Renal cortex interstitium (tissue), 11 donors: ENCODE measurements at regions not wholly inside any gene's neighbourhood (a gene's known extent, or its start where the extent isn't known, plus 50 kb on each side); places are given as distances from the start of the nearest gene placed in this dataset.
"Not testable (repeated sequence)": the region's sequence is repeated elsewhere in the genome, so short reads cannot be mapped to it uniquely, and the experiment has no call there.

Source experiments
- DNase-seq, 11 donors: peaks; one replicate each; pipeline ENCODE4 v3.0.0-alpha.2; 2013; ENCODE audit warnings: low read depth in 9 of 11, low spot score in 4 of 11; ENCODE audit errors: extremely low read depth in 1 of 11

DNA sequence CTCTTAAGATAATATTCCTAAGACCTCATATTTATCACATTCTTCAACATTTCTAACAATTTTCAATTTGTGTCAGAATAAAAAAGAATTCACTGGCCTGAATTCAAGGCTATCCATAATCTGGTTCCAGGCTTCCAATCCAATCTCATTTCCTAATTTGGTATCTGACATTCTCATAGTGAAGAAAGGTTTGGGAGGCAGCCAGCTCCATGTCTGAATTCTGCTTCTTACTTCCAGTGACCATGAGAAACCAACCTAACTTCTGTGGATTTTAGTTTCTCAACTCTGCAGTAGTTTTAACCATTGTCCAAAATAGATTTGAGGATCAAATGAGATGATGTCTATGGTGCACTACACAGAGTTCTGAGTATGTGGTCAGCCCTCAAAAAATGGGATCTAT is 439.1 kb upstream of the GCFC2 start:
- DNase-seq: no peak

GRCh38 chr2:76139303-76139702 is 428.6 kb upstream of the GCFC2 start:
- not testable (repeated sequence) for DNase-seq

- no peak for DNase-seq
These were observed 417.9 kb upstream of the GCFC2 start for GRCh38 chr2:76128622-76129021.

GRCh38 chr2:76120176-76120575 is 409.5 kb upstream of the GCFC2 start:
- no peak for DNase-seq

DNA sequence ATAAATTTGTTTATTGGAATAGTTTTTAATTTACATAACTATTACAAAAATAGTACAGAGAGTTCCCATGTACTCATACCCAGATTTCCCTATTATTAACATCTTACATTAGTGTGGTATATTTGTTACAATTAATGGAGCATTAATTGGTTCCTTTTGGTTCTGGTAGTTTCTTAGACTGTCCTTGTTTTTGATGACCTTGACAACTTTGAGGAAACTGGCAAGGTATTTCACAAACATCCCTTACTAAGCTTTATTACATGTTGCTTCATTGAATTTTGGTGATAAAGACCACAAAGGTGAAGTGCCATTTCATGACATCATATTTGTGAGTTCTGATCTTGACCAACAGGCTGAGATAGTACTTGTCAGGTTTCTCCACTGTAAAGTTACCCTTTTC is 379.0 kb upstream of the GCFC2 start:
- no peak for DNase-seq

DNA sequence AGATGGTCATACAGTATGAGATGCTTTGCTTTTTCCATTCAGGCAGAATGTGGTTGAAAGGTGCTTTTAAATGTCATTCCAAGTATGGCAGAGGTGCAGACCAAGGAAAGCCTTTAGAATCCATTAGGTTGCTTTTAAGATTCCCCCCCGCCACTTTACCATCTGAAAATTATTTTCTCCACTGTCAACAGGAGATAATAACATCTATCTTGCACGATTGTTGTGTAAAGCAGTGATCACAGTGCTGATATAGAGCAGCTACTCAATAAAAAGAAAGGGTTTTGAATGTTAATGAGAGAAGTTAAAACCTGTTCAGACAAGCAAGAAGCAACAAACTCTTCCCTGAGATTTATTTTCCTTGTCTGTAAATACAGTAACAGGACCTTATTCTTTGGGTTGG is 372.5 kb upstream of the GCFC2 start:
- no peak for DNase-seq

- no peak for DNase-seq
These were observed 371.8 kb upstream of the GCFC2 start for GRCh38 chr2:76082509-76082908.

DNA sequence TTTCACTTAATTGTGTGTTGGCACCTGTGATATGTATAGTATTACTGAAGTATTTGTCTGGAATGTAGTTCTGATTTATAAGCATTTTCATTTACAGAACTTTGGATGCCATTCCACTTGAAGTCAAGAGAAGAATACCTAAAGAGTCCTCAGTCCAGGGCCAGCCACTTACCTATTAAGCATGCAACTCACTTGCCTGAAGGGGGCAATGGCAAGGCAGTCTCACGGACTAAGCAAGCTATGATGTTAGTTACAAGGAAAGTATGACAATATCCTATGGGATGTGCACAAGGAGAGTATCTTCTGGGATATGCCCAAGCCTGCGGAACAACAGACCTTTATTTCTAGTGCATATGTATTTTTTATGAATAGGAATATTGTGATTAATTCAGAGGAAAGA is 369.4 kb upstream of the GCFC2 start:
- no peak for DNase-seq

GRCh38 chr2:76075126-76075525 is 364.4 kb upstream of the GCFC2 start:
- no peak for DNase-seq

DNA sequence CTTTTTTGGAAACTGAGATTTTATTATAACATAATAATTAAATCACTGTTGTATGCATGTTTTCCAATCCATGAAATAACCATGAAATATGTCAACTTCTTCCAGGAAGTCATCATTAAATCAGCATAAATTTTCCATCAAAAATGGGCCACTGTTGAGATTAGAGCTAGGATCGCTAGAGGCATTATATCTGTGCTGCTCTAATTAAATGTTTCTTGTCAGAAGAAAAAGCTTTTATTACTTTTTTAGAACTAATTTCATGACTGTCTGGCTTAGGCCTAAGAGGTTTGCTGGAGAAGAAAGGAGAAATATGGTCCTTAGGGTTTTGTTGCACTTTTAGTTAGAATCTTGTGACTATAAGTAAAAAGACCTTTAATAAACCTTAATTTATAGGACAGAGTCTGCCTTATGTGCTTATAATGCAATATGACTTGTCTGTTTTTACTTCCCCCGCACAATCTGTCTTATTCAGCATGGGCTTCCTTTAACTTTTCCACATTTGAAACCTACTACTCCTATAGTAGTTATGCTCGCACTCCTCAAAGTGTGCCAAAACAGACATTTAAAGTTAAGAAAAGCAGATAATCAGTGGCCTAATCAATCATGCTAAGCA is 363.4 kb upstream of the GCFC2 start:
- DNase-seq: no peak

GRCh38 chr2:76050196-76050595 is 339.5 kb upstream of the GCFC2 start:
- DNase-seq: no peak

DNA sequence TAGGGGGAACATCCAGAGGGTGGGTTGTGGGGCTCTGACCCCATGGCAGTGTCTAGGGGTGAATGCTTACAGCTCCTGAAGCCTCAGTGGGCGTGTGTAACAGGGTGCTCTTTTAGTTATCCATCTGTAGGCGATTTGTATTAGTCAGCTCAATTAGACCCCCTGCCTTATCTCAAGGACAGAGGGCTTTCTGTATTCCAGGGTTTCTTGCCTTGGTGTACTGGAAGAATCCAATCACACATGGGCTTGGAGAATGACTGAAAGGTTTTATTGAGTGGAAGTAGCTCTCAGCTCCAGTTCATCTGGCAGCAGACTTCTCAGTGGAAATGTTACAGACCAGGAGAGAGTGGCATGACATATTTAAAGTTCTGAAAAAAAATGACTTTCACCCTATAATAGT is 334.0 kb upstream of the GCFC2 start:
- no peak for DNase-seq

- no peak for DNase-seq
These were observed 328.8 kb upstream of the GCFC2 start for GRCh38 chr2:76039505-76039904.

- no peak for DNase-seq
These were observed 317.0 kb upstream of the GCFC2 start for GRCh38 chr2:76027761-76028160.

DNA sequence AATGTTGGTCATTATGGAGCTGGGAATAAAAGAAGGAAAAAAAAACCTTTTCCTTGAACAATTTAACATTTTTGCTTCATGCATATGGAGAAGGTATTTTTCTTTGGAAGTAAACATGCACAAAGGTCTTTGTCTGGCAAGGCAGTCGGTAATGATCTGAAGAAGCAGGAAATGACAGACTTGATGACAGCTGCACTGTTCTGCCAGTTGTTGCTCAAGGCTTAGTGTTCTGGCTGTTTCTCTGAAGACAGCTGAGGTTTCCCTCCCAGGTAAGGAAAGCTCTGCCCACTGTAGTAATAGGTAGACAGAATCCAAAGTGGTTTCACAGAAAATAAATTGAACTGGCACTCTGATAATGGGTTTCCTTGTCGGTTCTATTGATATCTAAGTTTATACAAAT is 308.4 kb upstream of the GCFC2 start:
- no peak for DNase-seq

DNA sequence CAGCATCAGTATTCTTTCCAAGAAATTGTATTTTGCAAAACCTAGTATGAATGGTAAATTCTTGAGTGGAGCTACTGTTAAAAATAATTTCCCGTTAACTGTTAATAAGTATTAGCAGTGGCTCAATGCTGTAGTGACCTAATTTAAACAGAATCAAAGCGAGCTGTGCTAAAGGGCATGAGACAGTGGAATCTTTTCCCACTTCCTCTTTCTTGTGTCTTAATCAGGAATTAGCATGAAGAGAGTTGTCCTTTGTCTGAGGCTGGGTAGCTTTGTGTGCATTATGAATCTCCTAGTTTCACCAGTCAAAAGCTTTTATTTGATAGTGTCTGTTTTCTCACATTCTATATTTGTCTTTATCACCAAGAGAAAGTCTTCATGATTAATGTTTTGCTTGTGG is 298.8 kb upstream of the GCFC2 start:
- no peak for DNase-seq

DNA sequence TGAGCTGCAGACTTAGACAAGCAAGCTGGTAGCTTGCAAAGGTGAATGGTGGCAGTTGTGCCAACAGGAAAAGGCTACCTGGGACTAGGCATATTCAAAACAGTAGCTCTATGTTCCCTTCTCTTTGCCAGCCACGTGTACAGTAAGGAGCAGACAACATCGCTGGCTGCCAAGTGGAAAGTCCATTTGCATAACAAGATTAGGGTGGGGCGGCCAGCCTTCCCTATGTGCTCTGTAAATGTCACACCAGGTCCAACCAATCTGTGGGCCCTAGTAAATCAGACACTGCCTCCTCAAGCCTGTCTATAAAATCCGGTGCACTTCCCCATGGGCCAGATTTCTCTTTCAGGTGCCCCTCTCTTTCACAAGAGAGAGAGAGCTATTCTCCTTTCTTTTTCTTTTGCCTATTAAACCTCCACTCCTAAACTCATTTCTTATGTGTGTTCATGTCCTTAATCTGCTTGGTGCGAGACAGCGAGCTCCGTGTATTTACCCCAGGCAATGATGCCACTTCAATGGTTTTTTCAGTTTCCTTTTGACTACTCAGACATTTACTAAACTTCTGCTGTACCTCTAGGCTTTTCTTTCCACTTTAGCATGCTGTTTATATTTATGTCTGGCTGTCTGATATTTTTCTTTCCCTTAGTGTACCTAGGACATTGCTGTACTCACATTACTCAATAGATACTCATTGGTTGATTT is 297.4 kb upstream of the GCFC2 start:
- DNase-seq: peak in 1 of 11 donors; percentile 3

GRCh38 chr2:76000425-76000824 is 289.7 kb upstream of the GCFC2 start:
- DNase-seq: no peak

DNA sequence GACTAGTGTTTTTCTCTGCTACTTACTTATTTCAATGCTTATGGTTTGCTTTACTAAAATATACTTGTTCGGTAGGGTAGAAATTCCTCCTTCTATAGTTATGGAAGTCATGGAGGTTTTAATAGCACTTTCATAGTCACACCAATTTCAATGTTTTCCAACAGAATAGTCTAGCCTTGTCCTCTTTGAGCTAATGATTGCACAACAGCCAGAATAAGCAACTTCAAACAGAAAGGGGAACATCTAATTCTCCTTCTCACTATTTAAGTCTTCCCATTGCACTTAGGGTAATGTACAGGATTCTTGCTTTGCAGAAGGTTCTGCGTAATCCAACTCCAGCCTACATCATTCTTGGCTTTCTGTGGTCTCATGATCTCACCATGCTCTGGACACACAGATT is 287.7 kb upstream of the GCFC2 start:
- DNase-seq: no peak

DNA sequence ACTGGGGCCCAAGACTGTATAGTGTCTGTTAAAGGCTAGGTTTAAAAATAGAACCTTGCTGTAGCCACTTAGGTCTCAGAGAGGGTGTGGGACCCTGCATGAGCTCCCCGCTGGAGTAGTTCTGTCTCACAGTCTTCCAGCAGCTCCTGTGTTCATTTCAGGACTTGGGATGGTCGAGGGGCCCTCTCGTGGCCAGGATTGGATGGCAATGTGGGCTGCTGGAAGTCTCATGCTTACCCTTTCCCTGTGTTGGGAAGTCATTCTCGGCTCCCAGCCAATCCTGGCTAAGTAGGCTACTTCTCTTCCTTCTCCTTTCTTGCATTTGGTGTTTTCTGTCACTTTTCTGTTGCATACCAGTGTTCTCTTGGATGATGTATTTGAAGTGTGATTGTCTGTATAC is 284.0 kb upstream of the GCFC2 start:
- no peak for DNase-seq

GRCh38 chr2:75988622-75989021 is 277.9 kb upstream of the GCFC2 start:
- not testable (repeated sequence) for DNase-seq
